ENCODE measurements at regions not wholly inside any gene's neighbourhood (a gene's known extent, or its start where the extent isn't known, plus 50 kb on each side); places are given as distances from the start of the nearest gene placed in this dataset.

- intact Hi-C loops (cut with micrococcal nuclease) = no loop called here
Observed at GRCh38 chr11:38818720-38819119, 2220.7 kb upstream of the RAG2 start.

GRCh38 chr11:38814670-38815069 lies 2216.6 kb upstream of the RAG2 start:
- H3K4me1 ChIP-seq = no peaks in the 10 kb centered on the region
- no peak for TF ChIP-seq CTCF (IDR thresholded peaks at IDR 0.05; ENCODE audit: borderline replicate concordance)
- no peak for DNase-seq
- H3K27ac ChIP-seq (replicated peaks) = no peak overlapping the region
- no peak overlapping the region for H3K4me3 ChIP-seq
- H3K27me3 ChIP-seq (ENCODE audit: low read depth) = no peaks in the 10 kb centered on the region
- intact Hi-C loops (cut with micrococcal nuclease) = no loop called here
- no peaks in the 10 kb centered on the region for H3K36me3 ChIP-seq
- H3K9me3 ChIP-seq (replicated peaks) = peaks cover 9% of the 10 kb centered on the region

More at GRCh38 chr11:38818720-38819119, 2220.7 kb upstream of the RAG2 start:
- no peak overlapping the region for H3K4me3 ChIP-seq
- H3K27me3 ChIP-seq (ENCODE audit: low read depth) = no peaks in the 10 kb centered on the region
- H3K9me3 ChIP-seq (replicated peaks) = peaks cover 3% of the 10 kb centered on the region
- DNase-seq = no peak
- no peak for TF ChIP-seq CTCF (IDR thresholded peaks at IDR 0.05; ENCODE audit: borderline replicate concordance)
- H3K4me1 ChIP-seq = no peaks in the 10 kb centered on the region
- no peaks in the 10 kb centered on the region for H3K36me3 ChIP-seq
- no peak overlapping the region for H3K27ac ChIP-seq (replicated peaks)

- Histone ChIP-seq H3K4me3 (no peak overlapping the region), H3K9me3 (replicated peaks) (peaks cover 9% of the 10 kb centered on the region), H3K4me1 (no peaks in the 10 kb centered on the region), H3K36me3 (no peaks in the 10 kb centered on the region), H3K27ac (replicated peaks) (no peak overlapping the region), H3K27me3 (ENCODE audit: low read depth) (no peaks in the 10 kb centered on the region)
- TF ChIP-seq CTCF (IDR thresholded peaks at IDR 0.05; ENCODE audit: borderline replicate concordance) = no peak
- intact Hi-C loops (cut with micrococcal nuclease) = no loop called here
- DNase-seq = no peak
Observed at GRCh38 chr11:38809521-38809920, 2211.5 kb upstream of the RAG2 start.

GRCh38 chr11:38796281-38796680 lies 2198.2 kb upstream of the RAG2 start:
- DNase-seq = no peak

GRCh38 chr11:38795027-38795426 lies 2197.0 kb upstream of the RAG2 start:
- intact Hi-C loops (cut with micrococcal nuclease) = no loop called here
- Histone ChIP-seq H3K36me3 (no peaks in the 10 kb centered on the region), H3K9me3 (replicated peaks) (no peaks in the 10 kb centered on the region), H3K27me3 (ENCODE audit: low read depth) (no peaks in the 10 kb centered on the region), H3K4me3 (no peak overlapping the region), H3K4me1 (no peaks in the 10 kb centered on the region), H3K27ac (replicated peaks) (no peak overlapping the region)
- DNase-seq = no peak
- no peak for TF ChIP-seq CTCF (IDR thresholded peaks at IDR 0.05; ENCODE audit: borderline replicate concordance)

More at GRCh38 chr11:38796281-38796680, 2198.2 kb upstream of the RAG2 start:
- Histone ChIP-seq H3K9me3 (replicated peaks) (no peaks in the 10 kb centered on the region), H3K27ac (replicated peaks) (no peak overlapping the region), H3K27me3 (ENCODE audit: low read depth) (no peaks in the 10 kb centered on the region), H3K4me1 (no peaks in the 10 kb centered on the region), H3K4me3 (no peak overlapping the region), H3K36me3 (no peaks in the 10 kb centered on the region)
- intact Hi-C loops (cut with micrococcal nuclease) = no loop called here
- TF ChIP-seq CTCF (IDR thresholded peaks at IDR 0.05; ENCODE audit: borderline replicate concordance) = no peak

All from left ventricle myocardium inferior (tissue), 1 donor.